NOMO-1 treated with dmso at 0.1 percent for 144 hours (cell line): ENCODE measurements at regions not wholly inside any gene's neighbourhood (a gene's known extent, or its start where the extent isn't known, plus 50 kb on each side); places are given as distances from the start of the nearest gene placed in this dataset.

Experiments used
- DNase-seq: peaks from one replicate; lab custom pipeline; 2025; ENCODE audit not compliant: unreplicated experiment; lab: John Stamatoyannopoulos, UW

DNA sequence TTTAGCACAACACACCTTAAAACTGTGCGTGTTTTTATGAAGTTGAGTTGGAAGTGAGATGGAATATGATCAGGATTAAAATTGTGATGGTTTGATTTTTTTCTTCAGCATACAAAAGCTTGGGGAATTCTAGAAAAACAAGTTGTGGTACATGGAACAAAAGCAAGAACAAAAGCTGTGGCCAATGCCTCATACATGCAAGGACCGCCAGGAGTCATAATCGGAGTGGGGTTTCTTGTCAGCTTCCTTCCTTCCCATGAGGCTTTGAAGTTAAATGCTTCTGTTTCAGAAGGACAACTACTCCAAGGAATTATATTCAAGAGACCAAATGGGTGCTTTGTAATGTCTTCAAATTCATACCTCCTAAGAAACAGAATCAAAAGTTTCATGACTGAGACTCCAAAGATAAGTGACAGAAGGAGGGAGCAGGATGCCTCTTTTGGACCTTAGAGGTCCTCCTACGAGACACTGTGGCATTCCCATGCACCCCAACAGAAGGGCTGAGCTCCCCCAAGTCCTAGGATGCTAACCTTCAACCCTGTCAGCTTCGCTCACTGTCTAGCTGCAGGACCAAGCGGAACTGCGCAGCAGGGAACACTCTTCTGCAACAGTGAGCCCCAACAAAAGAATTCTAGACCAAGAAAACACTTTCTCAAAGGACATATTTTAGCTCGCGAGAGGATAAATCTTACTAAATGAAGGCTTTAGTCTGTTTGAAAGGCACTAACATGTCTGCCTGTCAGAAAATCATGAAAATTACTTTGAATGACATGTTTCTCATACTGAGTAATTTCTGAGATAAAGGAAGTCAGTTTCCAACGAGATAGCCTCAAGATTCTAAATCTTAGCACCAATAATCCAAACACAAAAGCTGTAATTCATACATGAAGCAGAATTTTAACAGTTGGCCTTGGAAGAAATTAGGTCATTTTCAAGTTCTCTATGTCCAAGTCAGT is 108.5 kb upstream of the NHSL1 start:
- no peak for DNase-seq

DNA sequence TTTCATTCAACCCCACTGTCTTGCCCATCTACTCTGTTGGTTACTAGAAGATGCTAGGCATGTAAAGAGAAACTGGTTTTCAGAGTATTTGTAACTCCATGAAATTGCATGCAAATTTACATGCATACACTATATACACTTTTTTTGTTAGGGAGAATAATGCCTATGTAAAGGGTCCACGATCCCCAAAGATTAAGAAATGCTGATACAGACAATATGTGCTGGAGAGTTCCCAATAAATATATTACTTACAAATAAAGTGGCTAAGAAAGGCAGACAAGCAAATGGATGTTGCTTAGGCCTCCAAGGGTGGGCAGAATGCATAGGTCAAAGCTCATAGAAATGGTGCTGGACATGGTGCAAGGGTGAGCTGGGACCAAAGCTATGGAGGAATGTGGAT is 109.6 kb upstream of the NHSL1 start:
- no peak for DNase-seq

DNA sequence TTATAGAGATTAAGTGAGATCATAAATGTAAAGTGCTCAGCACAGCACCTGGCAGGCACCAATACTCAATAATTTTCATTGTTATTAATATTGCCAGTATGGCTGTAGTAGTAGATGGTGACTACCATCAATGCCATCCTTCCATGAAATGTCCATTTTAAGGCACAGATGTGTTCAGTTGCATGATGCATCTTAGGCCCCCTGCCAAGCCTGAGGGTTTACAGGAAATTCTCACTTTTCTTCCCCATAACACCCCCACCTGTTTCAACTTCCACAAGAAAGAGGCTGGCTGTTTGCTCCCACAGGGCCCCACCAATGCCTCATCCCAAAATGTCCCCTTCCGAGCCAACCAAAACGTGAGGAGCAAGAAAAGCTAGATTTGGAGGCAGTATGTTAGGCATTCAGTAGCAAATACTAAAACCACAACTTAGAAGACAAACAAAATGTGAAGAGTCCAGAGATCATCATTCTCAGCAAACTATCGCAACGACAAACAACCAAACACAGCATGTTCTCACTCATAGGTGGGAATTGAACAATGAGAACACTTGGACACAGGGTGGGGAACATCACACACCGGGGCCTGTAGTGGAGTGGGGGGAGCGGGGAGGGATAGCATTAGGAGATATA is 110.6 kb upstream of the NHSL1 start:
- no peak for DNase-seq

DNA sequence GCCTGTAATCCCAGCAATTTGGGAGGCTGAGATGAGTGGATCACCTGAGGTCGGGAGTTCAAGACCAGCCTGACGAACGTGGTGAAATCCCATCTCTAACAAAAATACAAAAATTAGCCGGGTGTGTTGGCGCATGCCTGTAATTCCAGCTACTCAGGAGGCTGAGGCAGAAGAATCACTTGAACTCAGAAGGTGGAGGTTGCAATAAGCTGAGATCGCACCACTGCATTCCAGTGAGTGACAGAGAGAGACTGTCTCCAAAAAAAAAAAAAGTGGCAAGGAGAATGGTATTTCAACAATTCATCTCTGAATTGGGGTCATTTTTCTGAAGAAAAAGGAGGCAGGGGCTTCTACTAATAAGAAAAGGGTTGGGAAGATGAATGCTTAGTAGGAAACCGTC is 111.5 kb upstream of the NHSL1 start:
- no peak for DNase-seq

DNA sequence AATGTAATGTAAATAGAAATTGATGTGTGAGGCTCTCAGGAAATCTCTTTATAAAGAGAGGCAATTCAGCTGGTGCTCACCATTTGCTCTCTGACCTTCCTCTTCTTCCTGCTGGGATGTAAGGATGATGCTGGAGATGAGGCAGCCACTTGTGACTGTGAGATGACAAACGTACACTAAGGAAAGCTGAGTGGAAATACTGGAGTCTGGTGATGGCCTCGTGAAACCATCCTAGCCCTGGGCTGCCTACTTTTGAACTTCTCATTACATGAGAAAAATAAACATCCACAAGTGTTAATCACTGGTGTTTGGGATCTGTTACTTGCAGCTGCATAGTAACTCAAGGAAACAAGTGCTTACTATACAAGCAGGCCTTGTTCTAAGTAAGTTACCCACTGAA is 114.9 kb upstream of the NHSL1 start:
- DNase-seq: no peak

DNA sequence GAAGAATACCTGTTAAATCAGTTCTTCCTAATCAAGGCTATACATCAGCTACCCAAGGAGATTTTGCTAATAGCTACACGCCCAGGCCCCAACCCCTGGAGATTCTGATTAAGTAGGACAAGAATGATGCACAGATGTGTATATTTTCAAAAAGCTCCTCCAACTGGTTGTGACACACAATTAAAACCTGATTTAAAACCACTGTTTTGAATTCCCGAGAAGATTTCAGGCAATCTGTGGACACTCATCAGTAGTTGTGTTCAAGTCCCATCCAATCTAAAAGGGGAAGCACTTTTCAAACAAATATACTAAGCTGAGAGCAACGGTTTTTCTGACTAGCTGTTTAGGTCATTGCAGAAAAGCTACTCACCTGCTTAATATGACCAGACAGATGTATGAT is 118.9 kb upstream of the NHSL1 start:
- no peak for DNase-seq

DNA sequence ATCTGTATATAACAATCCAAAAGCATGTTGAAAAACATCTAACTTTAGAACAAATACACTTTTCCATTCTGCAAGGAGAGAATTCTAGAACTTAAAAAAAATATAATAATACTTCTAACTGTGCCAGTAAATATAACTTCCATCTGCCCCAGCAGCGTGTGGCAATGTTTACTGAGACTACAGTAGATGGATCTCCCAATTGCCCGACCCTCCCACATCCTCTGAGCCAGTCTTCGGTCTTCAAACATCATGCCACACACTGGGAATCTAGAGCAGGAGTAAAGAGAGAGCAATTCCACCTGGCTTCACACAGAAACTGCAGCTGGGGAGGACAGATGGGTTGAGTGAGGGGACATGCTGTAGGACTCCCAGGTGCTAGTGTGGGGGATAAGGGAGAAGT is 121.3 kb upstream of the NHSL1 start:
- no peak for DNase-seq

DNA sequence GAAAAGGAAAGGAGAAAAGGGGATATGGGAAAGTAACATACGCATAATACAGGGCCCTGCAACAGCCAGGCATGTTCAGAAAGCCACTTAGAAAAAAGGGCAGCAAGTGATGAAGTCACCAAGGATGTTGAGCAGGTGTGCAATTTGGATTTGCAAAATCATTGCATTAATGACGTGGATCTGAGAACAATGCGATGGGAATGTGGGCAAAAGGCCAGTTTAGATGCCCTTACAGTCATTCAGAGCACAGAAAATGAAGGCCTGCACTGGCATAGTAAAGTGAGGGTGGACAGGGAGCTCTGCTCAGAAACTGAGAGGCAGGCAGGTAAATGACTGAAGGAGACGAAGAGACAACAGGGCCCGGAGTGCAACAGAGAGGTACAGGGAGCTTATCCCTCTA is 123.7 kb upstream of the NHSL1 start:
- no peak for DNase-seq

DNA sequence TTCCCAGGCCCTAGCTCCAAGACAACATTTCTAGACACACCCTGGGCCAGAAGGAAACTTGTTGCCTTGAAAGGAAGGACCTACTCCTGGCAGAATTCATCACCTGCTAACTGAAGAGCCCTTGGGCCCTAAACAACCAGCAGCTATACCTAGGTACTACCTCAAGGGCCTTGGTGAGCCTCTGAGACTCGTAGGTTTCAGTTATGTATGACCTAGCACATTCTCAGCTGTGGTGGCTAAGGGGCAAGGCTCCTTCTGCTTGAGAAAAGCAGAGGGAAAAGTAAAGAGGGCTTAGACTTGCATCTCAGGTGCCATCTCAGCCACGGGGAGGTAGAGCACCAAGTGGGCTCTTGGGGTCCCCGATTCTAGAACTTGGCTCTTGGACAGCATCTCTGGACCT is 132.3 kb upstream of the NHSL1 start:
- no peak for DNase-seq

DNA sequence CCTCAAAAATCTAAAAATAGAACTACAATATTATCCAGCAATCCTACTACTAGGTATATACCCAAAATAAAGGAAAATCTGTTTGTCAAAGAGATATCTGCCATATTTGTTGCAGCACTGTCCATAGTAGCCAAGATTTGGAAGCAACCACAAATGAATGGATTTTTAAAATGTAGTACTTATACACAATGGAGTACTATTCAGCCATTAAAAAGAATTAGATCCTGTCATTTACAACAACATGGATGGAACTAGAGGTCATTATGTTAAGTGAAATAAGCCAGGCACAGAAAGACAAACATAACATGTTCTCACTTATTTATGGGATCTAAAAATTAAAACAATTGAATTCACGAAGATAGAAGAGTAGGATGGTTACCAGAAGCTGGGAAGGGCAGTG is 135.7 kb upstream of the CCDC28A start:
- no peak for DNase-seq

DNA sequence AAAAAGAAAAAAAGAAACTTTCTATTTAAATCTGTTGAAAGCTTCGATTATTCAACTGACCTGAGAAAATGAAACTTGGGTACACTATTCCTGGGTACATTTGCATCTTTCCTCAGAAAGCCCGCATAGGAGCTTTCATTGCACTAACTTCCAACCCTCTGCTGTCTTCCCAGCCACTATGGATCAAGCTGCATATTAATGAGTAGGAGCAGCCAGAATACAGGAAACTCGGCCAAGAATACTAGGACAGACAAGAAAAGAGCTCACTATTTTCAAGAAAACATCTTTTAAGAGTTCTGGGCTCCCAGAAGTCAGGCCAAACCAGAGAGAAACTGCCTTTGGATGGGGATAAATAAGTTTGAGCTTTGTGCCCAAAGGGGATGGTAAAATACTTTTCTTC is 135.0 kb upstream of the CCDC28A start:
- no peak for DNase-seq

DNA sequence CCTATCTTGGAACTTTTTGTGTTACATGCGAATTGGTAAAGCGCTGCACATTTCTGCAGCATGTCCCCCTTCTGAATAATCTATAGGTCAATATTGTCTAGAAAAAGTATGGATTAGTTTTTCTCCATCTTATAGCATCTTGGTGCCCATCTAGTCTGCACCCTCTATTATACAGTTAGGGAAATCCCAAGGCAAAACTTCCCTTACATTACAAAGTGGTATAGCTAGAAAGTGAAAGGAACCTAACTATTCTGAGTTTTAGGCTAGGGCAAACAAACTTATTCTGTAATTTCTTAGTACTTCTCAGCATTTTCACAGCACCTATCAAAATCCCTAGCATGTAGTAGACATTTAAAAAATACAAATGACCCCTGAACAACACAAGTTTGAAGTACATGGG is 133.5 kb upstream of the CCDC28A start:
- no peak for DNase-seq

DNA sequence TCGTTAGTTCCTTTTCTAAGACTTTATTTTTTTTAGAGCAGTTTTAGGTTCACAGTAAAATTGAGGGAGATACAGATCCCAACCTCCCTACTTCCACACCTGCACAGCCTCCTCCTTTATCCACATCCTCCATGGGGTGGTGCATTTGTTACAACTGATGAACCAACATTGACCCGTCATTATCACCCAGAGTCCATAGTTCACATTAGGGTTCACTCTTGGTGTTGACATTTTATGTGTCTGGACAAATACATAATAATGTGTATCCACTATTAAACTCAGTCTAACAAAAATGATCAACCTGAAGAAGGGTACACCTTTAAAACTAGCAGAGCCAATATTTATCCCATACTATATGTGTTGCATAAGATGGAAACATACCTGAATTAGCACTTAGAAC is 130.4 kb upstream of the CCDC28A start:
- DNase-seq: no peak

DNA sequence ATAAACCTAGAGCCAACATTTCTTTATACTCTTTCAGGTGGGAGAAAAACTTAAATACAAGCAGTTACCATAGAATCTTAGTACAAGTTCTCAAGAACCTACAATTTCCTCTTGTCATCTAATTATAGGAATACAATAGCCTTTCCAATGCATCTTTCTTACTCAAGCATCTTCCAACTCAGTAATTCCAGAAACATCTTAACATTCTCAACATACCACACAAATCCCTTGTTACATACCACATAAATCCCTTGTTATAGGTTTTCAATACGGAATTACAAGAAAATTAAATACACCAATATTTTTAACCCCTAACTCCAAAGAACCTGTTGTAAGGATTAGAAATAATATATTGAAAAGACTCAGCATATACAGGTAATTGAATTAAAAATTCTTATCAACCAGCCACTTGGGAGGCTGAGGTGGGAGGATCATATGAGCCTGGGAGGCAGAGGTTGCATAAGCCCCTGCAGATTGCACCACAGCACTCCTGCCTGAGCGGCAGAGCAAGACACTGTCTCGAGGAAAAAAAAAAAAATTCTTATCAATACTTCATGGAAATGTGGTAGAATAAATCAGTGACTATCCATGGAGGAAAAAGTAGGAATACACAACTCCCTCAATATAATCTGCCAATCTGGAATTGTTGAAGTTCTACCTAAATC is 127.5 kb upstream of the CCDC28A start:
- DNase-seq: no peak

DNA sequence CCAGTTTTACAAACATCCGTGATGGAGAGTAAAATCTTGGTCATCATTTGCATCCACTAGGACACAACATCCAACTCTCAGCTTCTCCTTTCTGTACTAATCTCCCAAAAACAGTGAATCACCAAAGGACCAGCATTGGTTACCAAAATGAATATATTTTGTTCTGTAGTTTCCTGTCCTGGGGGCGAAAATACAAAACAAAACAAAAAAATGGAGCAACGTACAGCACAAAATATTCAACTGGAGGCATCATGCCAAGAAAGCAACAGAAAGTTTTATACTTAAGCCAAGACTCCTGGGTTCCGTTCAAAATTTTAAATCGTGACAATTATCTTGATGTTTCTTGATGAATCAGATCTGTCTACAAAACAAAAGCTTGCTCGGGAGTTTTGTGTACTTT is 126.6 kb upstream of the CCDC28A start:
- no peak for DNase-seq

DNA sequence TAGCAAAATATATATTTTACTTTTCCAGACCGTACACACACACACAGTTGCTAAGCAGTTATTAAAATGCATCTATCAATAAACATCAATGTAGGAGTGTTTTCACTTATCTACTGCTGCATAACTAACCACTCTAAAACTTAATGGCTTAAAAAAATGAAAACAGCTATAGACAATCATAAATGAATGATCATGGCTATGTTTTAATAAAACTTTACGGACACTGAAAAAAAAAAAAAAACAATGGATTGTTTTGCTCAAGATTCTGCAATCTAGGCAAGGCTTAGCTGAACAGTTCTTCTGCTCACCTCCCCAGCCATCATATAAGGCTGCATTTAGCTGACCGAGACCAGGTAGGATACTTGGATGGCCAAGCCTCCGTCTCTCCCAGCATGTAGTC is 125.4 kb upstream of the CCDC28A start:
- no peak for DNase-seq

DNA sequence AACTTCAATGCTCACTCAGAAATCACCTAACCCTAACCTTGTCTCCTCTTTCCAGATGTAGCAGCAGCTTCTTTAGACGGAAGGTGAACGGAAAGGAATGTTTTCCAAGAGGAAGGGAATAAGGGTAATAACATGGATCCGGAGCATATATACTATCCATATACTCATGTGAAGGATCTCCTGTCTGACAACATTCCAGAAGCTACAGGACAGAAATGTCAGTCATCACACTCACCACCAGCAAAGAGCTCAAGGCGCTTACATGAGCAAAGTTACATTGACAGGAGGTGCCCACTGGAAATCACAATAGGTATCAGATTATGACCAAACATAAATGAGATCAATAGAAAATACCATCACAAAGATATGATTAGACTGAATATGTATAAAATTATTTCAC is 122.1 kb upstream of the CCDC28A start:
- DNase-seq: no peak

DNA sequence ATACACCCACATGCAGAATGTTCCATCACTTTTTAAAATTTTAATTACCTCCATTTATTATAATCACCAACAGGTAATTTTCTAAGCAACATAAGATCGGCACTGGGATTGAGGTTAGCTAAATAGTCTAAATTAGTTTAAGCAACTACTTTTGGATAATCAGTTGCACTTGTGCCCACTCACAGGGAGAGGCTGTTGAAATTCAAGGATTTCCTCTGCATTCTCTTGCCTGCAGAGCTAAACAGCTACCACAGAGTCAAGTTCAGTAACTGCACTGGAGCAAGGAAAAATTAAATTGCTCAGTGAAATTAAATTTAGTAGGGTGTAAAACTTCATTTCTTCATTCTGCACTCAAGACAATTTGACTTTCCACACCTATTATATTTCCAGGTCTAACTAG is 120.7 kb upstream of the CCDC28A start:
- DNase-seq: no peak

DNA sequence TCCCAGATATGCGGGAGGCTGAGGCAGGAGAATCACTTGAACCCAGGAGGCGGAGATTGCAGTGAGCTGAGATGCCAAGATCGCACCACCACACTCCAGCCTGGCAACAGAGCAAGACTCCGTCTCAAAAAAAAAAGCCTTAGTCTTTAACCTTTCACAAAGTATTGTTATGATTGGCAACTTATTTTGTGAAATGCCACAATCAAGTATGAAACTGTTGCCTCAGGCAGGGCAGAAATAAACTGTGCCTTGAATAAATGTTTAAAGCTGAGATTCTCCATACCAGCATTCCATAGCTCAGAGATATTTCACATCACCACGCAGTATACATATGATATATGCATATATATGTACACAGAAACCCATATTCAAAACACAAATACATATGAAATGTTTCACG is 120.1 kb upstream of the CCDC28A start:
- DNase-seq: no peak

DNA sequence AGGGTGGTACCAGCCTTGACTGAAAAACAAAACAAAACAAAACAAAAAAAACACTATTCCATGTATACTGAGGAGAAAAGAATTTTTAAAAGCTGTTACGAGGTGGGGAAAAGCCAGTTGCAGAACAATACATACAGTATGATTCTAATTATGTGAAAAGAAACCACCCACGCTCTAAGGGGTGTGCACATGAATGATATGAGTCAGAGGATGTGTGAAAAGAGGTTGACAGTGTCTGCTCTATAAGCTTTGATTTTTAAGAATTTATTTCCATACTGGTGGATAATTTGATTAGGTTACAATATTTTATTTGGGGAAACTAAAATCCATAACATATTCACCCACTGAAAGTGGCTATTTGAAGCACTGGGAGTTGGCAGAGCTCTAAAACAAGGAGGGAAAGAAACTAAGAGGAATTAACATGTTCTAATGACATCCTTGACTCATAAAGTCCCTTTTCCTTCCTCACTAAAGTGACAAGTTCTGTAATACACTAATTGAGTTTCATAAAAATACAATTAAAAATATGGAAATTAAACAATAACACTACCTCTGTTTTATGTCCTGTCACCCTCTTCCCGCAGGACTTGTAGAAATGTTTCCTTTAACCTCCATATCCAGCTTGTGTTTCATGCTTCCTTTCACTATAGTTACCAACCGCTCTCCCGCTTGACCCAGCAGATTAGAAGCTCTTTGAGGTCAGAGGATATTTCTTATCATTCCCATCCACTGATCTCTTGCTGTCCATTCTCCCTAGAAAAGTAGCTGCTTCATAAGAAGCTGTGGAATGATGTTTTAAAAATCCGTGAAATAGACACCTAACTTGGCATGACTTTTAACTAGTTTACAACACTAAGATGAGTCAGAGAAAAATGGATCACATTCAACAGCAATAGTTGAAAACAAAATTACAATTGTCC is 118.6 kb upstream of the CCDC28A start:
- DNase-seq: no peak

DNA sequence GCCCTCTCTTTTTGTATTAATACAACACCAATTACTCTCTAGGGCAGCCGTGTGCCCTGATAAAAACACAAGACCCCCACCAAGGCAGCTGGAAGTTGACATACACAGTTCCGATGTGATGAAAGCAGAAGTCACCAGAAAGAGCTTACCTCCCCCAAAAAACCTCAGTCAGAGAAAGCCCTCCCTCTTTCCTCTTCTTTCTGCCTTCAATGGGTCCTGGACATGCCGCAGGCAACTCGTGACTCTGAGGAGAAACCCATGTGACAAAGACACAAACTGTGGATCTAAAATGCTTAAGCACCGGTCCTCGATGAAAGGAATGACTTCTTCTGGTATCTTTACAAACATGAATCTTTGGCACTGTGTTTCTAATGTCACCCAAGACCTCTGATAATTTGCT is 117.7 kb upstream of the CCDC28A start:
- DNase-seq: peak; percentile 3
